ENCODE measurements at regions not wholly inside any gene's neighbourhood (a gene's known extent, or its start where the extent isn't known, plus 50 kb on each side); places are given as distances from the start of the nearest gene placed in this dataset.

DNA sequence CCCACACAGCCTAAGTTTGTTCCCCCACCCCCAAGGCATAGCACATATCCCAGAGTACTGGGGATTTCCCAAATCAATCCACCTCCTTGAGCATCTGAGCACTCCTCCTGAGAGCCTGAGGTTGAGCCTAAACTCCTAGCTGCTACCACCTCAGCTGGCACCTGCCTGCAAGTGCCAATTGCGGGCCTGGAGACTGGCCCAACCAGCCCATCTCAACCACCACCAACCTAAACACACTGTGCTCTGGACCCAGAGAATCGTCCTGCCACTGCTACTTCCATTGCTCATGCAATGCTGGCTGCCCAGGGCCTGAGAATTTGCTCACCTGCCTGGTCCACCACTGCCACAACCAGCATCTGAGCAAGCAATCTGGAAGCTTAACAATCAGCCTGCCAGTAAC is 177.1 kb downstream of the FGF13 start:
- no peak for DNase-seq

DNA sequence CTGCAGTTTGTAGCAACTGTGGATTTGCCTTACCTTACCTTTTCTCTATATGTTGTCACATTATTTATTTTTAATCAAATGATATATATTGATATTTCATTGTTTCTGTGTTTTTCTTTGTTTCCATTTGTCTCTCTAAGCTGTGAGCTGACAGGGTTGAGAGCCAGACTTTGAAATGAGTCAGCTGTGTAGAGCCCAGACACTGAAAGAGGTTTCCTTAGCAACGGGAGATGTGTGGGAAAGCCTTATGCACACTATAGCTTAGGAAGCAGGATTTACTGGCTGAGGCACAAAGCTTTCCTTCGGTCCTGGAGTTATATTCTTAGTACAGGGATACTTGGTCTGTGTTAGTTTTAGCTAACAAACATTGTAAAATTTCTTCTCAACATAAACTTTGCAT is 192.2 kb downstream of the FGF13 start:
- DNase-seq = peak; percentile 26

DNA sequence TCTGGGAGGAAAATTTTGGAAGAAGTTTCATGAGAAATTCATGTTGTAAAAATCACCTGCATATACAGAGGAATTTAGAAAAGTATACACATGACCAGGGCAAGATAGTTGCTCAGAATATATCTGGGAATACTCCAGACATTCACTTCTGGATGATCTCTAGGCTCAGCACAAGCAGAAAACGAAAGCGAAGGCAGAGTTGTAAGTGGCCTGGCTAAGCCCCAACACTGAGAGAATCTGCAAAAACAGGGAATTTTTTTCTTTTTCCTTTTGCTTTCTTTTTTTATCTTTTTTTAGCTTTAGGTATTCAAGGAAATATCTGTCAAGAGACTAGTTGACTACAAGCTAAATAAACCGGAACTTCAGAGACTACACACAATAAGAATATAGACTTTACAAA is 207.2 kb downstream of the FGF13 start:
- no peak for DNase-seq

DNA sequence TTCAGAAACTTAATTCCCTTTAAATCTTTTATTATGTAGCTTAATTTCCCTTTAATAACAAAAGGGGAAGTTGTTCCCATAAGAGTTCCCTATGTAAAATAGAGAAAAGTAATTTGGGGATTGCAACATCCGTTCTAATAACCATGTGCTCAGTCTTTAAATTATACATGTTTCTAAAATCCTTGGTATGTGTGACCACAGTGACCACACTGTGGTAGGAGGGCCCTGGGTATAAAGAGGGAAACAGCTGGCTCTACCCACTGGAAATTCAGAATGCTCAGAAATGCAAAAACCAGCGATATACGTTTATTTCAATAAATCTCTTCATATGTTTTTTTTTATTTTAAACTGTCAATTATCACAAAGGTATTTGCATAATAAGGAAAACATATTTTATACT is 219.1 kb downstream of the FGF13 start:
- no peak for DNase-seq

DNA sequence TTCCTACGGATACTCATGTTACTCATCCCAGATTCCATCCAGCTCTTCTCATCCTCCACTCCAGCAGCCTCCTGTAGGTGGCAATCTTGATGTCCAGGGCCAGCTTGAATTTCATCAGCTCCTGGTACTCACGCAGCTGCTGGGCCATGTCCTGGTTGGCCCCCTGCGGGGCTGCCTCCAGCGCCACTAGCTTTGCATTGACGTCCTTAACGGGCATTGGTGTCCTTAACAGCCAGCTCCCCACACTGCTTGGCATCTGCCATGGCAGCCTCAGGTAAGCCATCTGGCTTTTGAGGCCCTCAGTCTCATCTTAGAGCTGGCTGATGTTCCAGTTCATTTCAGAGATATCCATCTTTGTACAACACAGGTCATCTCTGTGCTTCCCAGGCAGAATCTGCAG is 223.7 kb downstream of the FGF13 start:
- no peak for DNase-seq

DNA sequence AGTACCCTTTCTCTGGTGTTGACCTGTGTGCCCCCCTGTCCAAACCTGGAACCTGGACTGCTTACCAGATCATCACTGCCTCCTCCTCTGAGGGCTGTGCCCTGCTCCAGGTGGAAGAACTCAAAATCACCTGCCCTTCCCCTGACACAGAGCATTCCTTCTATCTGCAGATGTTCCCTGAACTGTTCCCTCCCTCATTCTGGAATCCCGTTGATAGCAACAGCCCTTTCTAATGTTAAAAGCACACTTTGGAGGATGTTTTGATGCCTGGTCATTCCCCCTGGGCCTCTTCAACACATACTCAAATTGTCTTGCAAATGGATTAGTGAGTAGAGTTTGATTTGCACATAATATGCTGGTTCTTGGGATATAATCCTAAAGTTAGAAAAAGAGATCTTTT is 225.8 kb downstream of the FGF13 start:
- DNase-seq = no peak

DNA sequence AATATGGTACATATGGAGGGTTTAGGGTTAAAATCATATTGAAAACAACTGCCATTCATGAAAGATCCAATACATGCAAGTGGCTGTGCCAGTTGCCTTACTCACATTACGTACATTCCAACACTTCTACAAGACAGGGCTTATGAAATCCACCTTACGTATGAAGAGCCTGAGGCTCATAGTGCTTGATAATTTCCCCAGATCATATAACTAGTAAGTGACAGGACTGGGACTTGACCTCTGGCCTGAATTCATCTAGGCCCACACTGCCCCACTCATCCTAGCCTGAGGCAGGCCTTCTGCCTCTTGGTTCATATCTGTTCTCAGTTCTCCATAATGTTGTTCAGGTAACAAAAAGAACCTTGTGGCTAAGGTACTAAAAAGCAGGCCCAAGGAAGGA is 226.3 kb downstream of the FGF13 start:
- no peak for DNase-seq

DNA sequence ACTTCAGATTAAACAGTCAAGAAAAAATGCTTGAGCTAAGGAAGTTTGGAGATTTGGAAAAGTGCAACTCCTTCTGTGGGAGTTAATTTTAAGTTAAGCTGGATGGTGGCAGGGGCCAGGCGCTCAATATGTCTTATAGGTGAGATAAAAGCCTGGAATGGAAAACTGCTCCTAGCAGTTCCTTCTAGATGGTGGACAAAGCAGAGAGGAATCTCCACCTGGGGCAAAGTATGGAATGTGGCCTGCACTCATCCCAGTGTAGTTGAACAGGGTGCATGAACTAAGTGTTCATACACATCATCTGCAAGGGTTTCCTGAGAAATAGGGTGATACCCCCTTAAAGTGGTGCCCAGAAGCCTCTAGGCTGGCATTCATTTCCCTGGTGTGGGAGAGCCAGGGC is 227.1 kb downstream of the FGF13 start:
- no peak for DNase-seq

DNA sequence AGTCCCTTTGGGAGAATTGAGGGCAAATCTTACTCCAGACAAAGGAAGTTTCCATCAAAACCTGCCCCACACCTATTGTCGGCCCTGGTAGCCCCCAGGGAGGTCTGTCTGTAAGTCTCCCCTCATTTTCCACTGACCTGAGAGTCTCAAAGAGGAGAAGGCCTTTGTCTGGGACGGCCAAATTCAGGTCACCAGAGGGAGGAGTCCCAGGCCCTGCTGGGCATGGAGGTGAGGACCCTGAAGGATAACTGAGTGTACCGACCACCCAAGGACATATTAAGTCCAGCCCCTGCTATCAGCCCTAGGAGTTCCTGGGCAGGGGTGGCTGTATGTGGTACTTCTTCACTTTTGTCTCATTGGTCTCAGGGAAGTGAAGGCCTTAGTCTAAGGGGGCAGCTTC is 229.9 kb downstream of the FGF13 start:
- DNase-seq = no peak

DNA sequence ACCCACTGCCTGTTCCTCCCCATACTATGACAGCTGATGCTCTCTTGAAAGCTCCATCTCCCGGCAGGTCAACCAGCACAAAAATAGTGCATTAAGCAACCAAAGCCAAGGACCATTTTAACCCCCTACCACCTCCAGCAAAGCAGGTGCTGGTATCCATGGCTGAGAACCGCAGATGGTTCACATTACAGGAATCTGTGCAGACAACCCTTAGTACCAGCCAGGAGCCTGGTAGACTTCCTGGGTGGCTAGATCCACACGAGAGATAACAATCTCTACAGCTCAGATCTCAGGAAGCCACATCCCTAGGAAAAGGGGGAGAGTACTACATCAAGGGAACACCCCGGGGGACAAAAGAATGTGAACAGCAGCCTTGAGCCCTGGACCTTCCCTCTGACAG is 248.0 kb downstream of the FGF13 start:
- no peak for DNase-seq

Measured in NCI-H1417 treated with DMSO at 0.1 percent for 48 hours (cell line).